ENCODE measurements at regions not wholly inside any gene's neighbourhood (a gene's known extent, or its start where the extent isn't known, plus 50 kb on each side); places are given as distances from the start of the nearest gene placed in this dataset.

DNA sequence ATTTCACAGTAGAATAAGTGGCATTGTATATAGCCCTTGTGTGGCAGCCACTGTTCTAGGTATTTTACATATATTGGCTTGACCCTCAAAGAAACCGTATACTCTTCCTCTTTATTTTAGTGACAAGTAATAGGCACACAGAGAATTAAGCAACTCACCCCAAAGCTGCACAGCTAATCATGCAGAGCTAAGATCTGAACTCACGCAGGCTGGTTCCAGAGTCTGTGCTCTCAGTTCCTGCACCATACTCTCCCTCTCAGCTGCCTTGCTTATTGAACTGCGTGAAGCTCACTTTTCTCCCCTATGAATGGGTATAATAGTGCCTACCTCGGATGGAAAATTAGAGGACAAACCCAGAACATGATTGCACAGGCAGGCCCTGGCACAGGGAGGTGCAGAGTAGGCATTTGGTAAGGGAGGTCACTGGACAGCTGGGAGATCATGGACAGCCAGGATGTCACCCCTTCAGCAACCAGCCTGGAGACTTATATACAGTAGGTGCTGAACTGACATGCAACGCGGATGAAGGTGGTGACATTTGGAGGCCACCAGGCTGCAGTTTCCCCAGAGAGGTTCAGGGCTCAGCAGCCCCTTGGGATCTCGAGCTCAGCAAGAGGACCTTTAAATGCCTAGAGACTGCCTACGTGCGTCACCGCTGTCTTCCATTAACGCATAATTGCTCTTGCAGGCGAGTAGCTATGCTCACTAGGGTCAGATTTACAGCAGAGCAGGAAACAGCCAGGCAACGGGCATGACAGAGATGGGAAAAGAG lies 78.4 kb upstream of the TP53I11 start:
- TF ChIP-seq TAF1 (IDR thresholded peaks at IDR 0.05; ENCODE audit: borderline replicate concordance, insufficient read depth, low read length) (no peak), SIN3A (IDR thresholded peaks at IDR 0.05; ENCODE audit: borderline replicate concordance, insufficient read depth, low read length) (no peak), POLR2AphosphoS5 (IDR thresholded peaks at IDR 0.05; ENCODE audit: low read depth, low read length) (no peak), FOXP2 (optimal IDR thresholded peaks at IDR 0.05; ENCODE audit: borderline replicate concordance, extremely low read depth, extremely low read length, insufficient read depth) (no peak)
- TF ChIP-seq, protein P1, sequence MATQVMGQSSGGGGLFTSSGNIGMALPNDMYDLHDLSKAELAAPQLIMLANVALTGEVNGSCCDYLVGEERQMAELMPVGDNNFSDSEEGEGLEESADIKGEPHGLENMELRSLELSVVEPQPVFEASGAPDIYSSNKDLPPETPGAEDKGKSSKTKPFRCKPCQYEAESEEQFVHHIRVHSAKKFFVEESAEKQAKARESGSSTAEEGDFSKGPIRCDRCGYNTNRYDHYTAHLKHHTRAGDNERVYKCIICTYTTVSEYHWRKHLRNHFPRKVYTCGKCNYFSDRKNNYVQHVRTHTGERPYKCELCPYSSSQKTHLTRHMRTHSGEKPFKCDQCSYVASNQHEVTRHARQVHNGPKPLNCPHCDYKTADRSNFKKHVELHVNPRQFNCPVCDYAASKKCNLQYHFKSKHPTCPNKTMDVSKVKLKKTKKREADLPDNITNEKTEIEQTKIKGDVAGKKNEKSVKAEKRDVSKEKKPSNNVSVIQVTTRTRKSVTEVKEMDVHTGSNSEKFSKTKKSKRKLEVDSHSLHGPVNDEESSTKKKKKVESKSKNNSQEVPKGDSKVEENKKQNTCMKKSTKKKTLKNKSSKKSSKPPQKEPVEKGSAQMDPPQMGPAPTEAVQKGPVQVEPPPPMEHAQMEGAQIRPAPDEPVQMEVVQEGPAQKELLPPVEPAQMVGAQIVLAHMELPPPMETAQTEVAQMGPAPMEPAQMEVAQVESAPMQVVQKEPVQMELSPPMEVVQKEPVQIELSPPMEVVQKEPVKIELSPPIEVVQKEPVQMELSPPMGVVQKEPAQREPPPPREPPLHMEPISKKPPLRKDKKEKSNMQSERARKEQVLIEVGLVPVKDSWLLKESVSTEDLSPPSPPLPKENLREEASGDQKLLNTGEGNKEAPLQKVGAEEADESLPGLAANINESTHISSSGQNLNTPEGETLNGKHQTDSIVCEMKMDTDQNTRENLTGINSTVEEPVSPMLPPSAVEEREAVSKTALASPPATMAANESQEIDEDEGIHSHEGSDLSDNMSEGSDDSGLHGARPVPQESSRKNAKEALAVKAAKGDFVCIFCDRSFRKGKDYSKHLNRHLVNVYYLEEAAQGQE (IDR thresholded peaks at IDR 0.05; ENCODE audit: insufficient read depth in 1 of 2, low read depth in 2 of 2, low read length in 2 of 2), result no peak

DNA sequence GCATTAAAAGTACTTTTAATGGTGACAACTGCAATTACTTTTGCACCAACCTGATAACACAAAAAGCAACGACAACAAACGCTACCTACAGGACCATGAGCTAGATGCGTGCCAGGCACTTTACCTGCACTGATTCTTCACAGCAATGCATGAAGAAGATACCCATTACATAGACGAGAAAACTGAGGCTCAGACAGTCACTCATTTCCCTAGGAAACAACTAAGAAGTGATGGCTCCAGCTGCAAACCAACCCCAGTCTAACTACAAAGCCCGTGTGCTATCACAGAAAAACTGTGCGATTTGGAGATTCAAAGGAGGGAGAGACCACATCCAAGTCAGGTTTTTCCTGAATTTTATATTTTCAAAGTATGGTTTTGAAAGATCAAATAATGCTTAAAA lies 80.1 kb upstream of the TP53I11 start:
- TF ChIP-seq, protein P1 (IDR thresholded peaks at IDR 0.05; ENCODE audit: insufficient read depth in 1 of 2, low read depth in 2 of 2, low read length in 2 of 2), result no peak
- TF ChIP-seq FOXP2 (optimal IDR thresholded peaks at IDR 0.05; ENCODE audit: borderline replicate concordance, extremely low read depth, extremely low read length, insufficient read depth), result no peak
- no peak for TF ChIP-seq POLR2AphosphoS5 (IDR thresholded peaks at IDR 0.05; ENCODE audit: low read depth, low read length)
- TF ChIP-seq SIN3A (IDR thresholded peaks at IDR 0.05; ENCODE audit: borderline replicate concordance, insufficient read depth, low read length), result no peak

DNA sequence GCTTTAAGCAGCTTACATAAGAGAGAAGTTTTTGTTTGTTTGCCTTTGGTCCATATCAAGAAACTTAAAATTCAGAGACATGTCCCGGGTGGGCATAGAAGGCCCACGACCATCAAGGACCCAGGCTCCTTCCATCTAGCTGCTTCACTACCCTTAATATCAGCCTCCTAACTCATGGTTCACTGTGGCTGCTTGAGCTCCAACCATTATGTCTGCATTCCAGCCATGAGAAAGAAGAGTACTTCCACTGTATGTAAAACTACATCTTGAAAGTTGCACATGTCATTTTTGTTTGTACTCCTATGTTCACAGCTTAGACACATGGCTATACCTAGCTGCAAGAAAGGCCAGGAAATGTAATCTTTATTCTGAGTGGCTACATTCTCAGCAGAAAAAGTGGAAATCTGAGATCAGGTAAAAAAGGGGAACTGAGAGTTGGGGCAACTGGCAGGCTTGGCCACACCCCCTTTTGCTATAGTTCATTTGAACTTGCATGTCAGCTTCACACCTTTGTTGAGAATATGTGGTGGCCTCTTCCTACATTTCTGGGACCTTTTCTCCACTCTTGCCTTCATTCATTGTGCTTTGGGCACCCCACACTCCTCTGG lies 81.3 kb upstream of the TP53I11 start:
- TF ChIP-seq POLR2AphosphoS5 (IDR thresholded peaks at IDR 0.05; ENCODE audit: low read depth, low read length) (no peak), FOXP2 (optimal IDR thresholded peaks at IDR 0.05; ENCODE audit: borderline replicate concordance, extremely low read depth, extremely low read length, insufficient read depth) (no peak), TAF1 (IDR thresholded peaks at IDR 0.05; ENCODE audit: borderline replicate concordance, insufficient read depth, low read length) (no peak), SIN3A (IDR thresholded peaks at IDR 0.05; ENCODE audit: borderline replicate concordance, insufficient read depth, low read length) (no peak)
- TF ChIP-seq, protein P1 (IDR thresholded peaks at IDR 0.05; ENCODE audit: insufficient read depth in 1 of 2, low read depth in 2 of 2, low read length in 2 of 2), result no peak

DNA sequence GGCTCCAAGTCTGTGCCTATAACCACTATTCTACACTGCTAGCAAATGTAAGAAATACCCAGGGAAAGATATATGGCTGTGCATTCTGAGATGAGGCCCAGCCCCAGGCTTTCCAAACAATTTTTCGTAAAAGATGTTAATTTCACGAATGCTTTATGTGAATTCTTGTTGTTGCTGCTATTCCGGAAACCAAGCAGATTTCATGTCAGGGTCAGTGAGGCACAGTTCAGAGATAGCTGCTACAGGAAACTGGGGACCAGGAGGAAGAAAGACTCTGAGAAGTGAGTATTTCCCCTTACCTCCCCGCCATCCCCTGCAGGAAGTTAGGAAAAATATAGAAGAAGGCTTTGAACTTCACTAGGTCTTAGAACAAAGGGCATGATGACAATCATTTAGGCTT lies 84.7 kb upstream of the TP53I11 start:
- TF ChIP-seq, protein P1 (IDR thresholded peaks at IDR 0.05; ENCODE audit: insufficient read depth in 1 of 2, low read depth in 2 of 2, low read length in 2 of 2), result no peak
- TF ChIP-seq TAF1 (IDR thresholded peaks at IDR 0.05; ENCODE audit: borderline replicate concordance, insufficient read depth, low read length), result no peak
- no peak for TF ChIP-seq POLR2AphosphoS5 (IDR thresholded peaks at IDR 0.05; ENCODE audit: low read depth, low read length)
- TF ChIP-seq SIN3A (IDR thresholded peaks at IDR 0.05; ENCODE audit: borderline replicate concordance, insufficient read depth, low read length), result no peak
- no peak for TF ChIP-seq FOXP2 (optimal IDR thresholded peaks at IDR 0.05; ENCODE audit: borderline replicate concordance, extremely low read depth, extremely low read length, insufficient read depth)

Measured in PFSK-1 (cell line).